ENCODE measurements at regions not wholly inside any gene's neighbourhood (a gene's known extent, or its start where the extent isn't known, plus 50 kb on each side); places are given as distances from the start of the nearest gene placed in this dataset.

DNA sequence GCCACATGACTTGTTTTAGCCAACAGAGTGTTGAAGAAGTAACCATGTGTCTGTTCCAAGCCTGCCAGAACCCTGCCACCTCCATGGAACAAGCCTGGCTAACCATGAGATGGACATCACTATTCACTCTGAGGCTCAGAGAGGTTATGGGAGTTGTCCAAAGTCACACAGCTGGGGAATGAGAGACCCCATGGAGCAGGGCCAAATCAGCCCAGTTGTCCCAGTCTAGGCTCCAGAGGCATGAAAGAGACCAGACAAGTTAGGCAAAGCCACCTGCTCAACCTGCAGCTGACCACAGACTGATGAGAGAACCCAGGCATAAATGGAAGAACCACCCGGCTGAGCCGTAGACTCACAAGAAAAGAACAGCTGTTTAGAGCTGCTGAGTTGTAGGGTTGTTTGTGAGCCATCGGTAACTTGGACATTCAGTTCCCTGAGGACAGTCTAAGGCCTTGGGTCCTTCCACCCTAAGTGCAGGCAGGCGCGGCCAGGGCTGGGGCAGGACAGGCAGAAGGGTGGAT lies 74.7 kb upstream of the PHF21B start:
- no peaks in the 10 kb centered on the region for H3K9me3 ChIP-seq
- H3K36me3 ChIP-seq = no peaks in the 10 kb centered on the region
- peaks cover 6 to 48% (median 8%) of the 10 kb centered on the region in 3 donors for H3K27me3 ChIP-seq
- TF ChIP-seq EP300 (IDR thresholded peaks at IDR 0.05) (no peak), CTCF (IDR thresholded peaks at IDR 0.05) (no peak), POLR2A (IDR thresholded peaks at IDR 0.05) (no peak), POLR2AphosphoS5 (IDR thresholded peaks at IDR 0.05) (no peak)
- H3K27ac ChIP-seq = no peak overlapping the region
- WGBS, 5 donors = 91 to 98% (median 94%) methylated on average over 5 of the region's 5 CpGs
- DNase-seq = no peak
- H3K4me1 ChIP-seq = no peaks in the 10 kb centered on the region
- intact Hi-C loops (cut with DNase I; ENCODE audit: low total_unique reads) = no loop called here
- H3K4me3 ChIP-seq = no peak overlapping the region

DNA sequence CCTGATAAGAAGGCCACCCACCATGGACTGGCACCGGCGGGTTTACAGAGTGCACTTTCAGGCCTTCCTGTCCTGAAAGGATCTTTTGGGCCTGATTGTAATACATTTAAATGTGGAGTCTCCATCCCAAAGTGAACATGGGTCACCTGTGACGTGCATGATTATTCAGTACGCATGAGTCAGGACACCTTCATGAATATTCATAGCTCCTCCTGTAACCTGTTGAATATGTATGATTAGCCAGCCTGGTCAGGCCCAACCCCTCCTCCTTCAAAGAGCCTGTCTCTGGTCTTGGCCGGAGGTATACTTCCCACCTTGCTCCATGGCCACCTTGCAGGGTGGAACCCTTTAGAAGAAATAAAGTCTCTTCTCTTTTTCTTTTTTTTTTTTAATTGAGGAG lies 75.9 kb upstream of the NUP50 start:
- Histone ChIP-seq H3K27ac (no peak overlapping the region), H3K4me1 (peaks cover 0 to 13% (median 6%) of the 10 kb centered on the region in 4 donors), H3K36me3 (no peaks in the 10 kb centered on the region), H3K4me3 (no peak overlapping the region), H3K27me3 (peaks cover 0 to 47% (median 4%) of the 10 kb centered on the region in 3 donors), H3K9me3 (peaks cover 0 to 7% (median 6%) of the 10 kb centered on the region in 4 donors)
- no peak for DNase-seq
- intact Hi-C loops (cut with DNase I; ENCODE audit: low total_unique reads) = no loop called here
- WGBS, 5 donors = 74 to 92% (median 87%) methylated on average over 5 of the region's 5 CpGs
- TF ChIP-seq EP300 (IDR thresholded peaks at IDR 0.05) = no peak
- no peak for TF ChIP-seq POLR2A (IDR thresholded peaks at IDR 0.05)
- no peak for TF ChIP-seq CTCF (IDR thresholded peaks at IDR 0.05)
- no peak for TF ChIP-seq POLR2AphosphoS5 (IDR thresholded peaks at IDR 0.05)

- no peak overlapping the region for H3K4me3 ChIP-seq
- peaks cover 0 to 11% (median 7%) of the 10 kb centered on the region in 4 donors for H3K9me3 ChIP-seq
- peaks cover 0 to 13% (median 6%) of the 10 kb centered on the region in 4 donors for H3K4me1 ChIP-seq
- intact Hi-C loops (cut with DNase I; ENCODE audit: low total_unique reads) = no loop called here
- DNase-seq = no peak
- 57 to 83% (median 75%) methylated on average over 2 of the region's 2 CpGs for WGBS, 5 donors
- peaks cover 0 to 46% (median 0%) of the 10 kb centered on the region in 3 donors for H3K27me3 ChIP-seq
- no peaks in the 10 kb centered on the region for H3K36me3 ChIP-seq
- TF ChIP-seq CTCF (IDR thresholded peaks at IDR 0.05) (no peak), EP300 (IDR thresholded peaks at IDR 0.05) (no peak), POLR2A (IDR thresholded peaks at IDR 0.05) (no peak), POLR2AphosphoS5 (IDR thresholded peaks at IDR 0.05) (no peak)
- no peak overlapping the region for H3K27ac ChIP-seq
Measured at GRCh38 chr22:45088576-45088975, 75.1 kb upstream of the NUP50 start.

GRCh38 chr22:45090497-45090910 lies 73.2 kb upstream of the NUP50 start:
- 10 to 20% (median 12%) methylated on average over 10 of the region's 10 CpGs for WGBS, 5 donors
- Histone ChIP-seq H3K36me3 (no peaks in the 10 kb centered on the region), H3K27me3 (peaks cover 0 to 49% (median 3%) of the 10 kb centered on the region in 3 donors), H3K9me3 (peaks cover 0 to 11% (median 7%) of the 10 kb centered on the region in 4 donors), H3K27ac (no peak overlapping the region), H3K4me1 (peaks cover 0 to 13% (median 6%) of the 10 kb centered on the region in 4 donors), H3K4me3 (no peak overlapping the region)
- intact Hi-C loops (cut with DNase I; ENCODE audit: low total_unique reads) = loop anchor here (10.0 kb wide), 1 partner anchor 266 kb away; no protein-coding TSS in a partner anchor
- TF ChIP-seq EP300 (IDR thresholded peaks at IDR 0.05) = no peak
- no peak for TF ChIP-seq POLR2AphosphoS5 (IDR thresholded peaks at IDR 0.05)
- TF ChIP-seq POLR2A (IDR thresholded peaks at IDR 0.05) = no peak
- TF ChIP-seq CTCF (IDR thresholded peaks at IDR 0.05) = no peak
- DNase-seq = peak; percentile 36 to 81
